K562 (cell line): ENCODE measurements at regions not wholly inside any gene's neighbourhood (a gene's known extent, or its start where the extent isn't known, plus 50 kb on each side); places are given as distances from the start of the nearest gene placed in this dataset.

Experiments used
- ATAC-seq: fragments of 200-7000 bp; cut with Tn5 transposase; 3 replicates; pipeline ENCODE4 v1.9.1; 2020; ENCODE audit warnings: moderate library complexity
- BruUV-seq: library from RNA; stranded (reverse); fragments of 400-500 nt; replicated peaks from 2 replicates; lab custom pipeline; 2021; lab: Mats Ljungman, UMichigan
- CTCF ChIA-PET: fragments of 300-600 bp; formaldehyde crosslinking; extraction: SDS; loops from one replicate; lab custom pipeline; 2021; ENCODE audit warnings: low intra/inter-chr PET ratio; lab: Yijun Ruan, JAX
- POLR2A ChIA-PET: fragments of 300-600, 350-650 bp; sonication (Branson Sonifier 250); formaldehyde crosslinking; extraction: SDS; loops from one replicate; lab custom pipeline; 2021; ENCODE audit warnings: antibody characterized with exemption, inconsistent platforms; lab: Yijun Ruan, JAX
- DNase-seq, 4 experiments: peaks; one replicate each; pipeline versions ENCODE4 v3.0.0 to v3.0.0-alpha.2; 2011 to 2018; ENCODE audit warnings: low spot score in 3 of 4, mixed read lengths in 3 of 4; ENCODE audit errors: extremely low read depth in 1 of 4
- FAIRE-seq: peaks from 2 replicates; lab custom pipeline; 2011; peaks lifted over from hg19 to GRCh38; lab: Jason Lieb, UNC
- H2AFZ ChIP-seq: 2 replicates; pipeline ENCODE4 v1.6.0; 2011; ENCODE audit warnings: low read depth, low read length, control low read depth, inconsistent platforms
- H3K27ac ChIP-seq: fragments of 200-600 bp; 3 replicates; pipeline ENCODE4 v1.8.0; 2011; ENCODE audit warnings: low read depth, mild to moderate bottlenecking, control low read depth, inconsistent platforms, low read length, moderate library complexity, mixed read lengths; ENCODE audit errors: extremely low read depth
- H3K27me3 ChIP-seq, 2 experiments: fragments of 300-600 bp in 1 of 2; 2 replicates in 1 of 2; 3 replicates in 1 of 2; pipeline versions ENCODE4 v1.6.0 to v1.8.0; 2011; ENCODE audit warnings: inconsistent platforms in 2 of 2, low read length in 2 of 2, mild to moderate bottlenecking in 1 of 2, mixed read lengths in 1 of 2, moderate library complexity in 1 of 2; ENCODE audit not compliant: control insufficient read depth in 2 of 2, insufficient read depth in 2 of 2
- H3K36me3 ChIP-seq: fragments of 300-600 bp; 3 replicates; pipeline ENCODE4 v1.8.0; 2011; ENCODE audit warnings: mild to moderate bottlenecking, low read length, inconsistent platforms; ENCODE audit not compliant: control insufficient read depth, insufficient read depth
- H3K4me1 ChIP-seq, 2 experiments: fragments of 200-600 bp in 1 of 2; replicated peaks in 1 of 2; 2 replicates in 1 of 2; 3 replicates in 1 of 2; pipeline versions ENCODE4 v1.5.1 to v1.8.0; 2011; ENCODE audit warnings: inconsistent platforms in 2 of 2, low read length in 2 of 2, mild to moderate bottlenecking in 1 of 2, mixed read lengths in 1 of 2, moderate library complexity in 1 of 2; ENCODE audit not compliant: control insufficient read depth in 2 of 2, insufficient read depth in 2 of 2
- H3K4me2 ChIP-seq: 2 replicates; pipeline ENCODE4 v1.6.1; 2011; ENCODE audit warnings: low read length, control low read depth, inconsistent platforms, mixed read lengths; ENCODE audit not compliant: insufficient read depth
- H3K4me3 ChIP-seq: fragments of 200-600 bp; sonication (generic), shearing (Covaris generic); 2 replicates; pipeline ENCODE4 v1.5.1; 2016; ENCODE audit warnings: control low read depth, inconsistent platforms
- H3K79me2 ChIP-seq: fragments of 200-600 bp; 3 replicates; pipeline ENCODE4 v1.8.0; 2011; ENCODE audit warnings: low read length, inconsistent platforms; ENCODE audit not compliant: control insufficient read depth, insufficient read depth
- H3K9ac ChIP-seq, 2 experiments: 2 replicates each; pipeline versions ENCODE4 v1.6.0 to v1.6.1; 2011; ENCODE audit warnings: low read depth in 2 of 2, low read length in 2 of 2, control low read depth in 1 of 2, inconsistent platforms in 1 of 2, mild to moderate bottlenecking in 1 of 2, mixed read lengths in 1 of 2; ENCODE audit not compliant: insufficient read depth in 1 of 2
- H3K9me1 ChIP-seq: one replicate; pipeline ENCODE4 v1.6.0; 2011; ENCODE audit warnings: inconsistent platforms, mild to moderate bottlenecking, low read length, moderate library complexity; ENCODE audit not compliant: control insufficient read depth, insufficient read depth
- H3K9me3 ChIP-seq: replicated peaks from 2 replicates; pipeline ENCODE4 v1.5.1; 2011; ENCODE audit warnings: low read depth, low read length, inconsistent platforms; ENCODE audit not compliant: control insufficient read depth, insufficient read depth
- H4K20me1 ChIP-seq: replicated peaks from 2 replicates; pipeline ENCODE4 v1.6.1; 2011; ENCODE audit warnings: low read length, inconsistent platforms, mixed read lengths; ENCODE audit not compliant: control insufficient read depth, insufficient read depth
- CC2D1A ChIP-seq: fragments of 450-650 bp; IDR thresholded peaks from 2 replicates; pipeline ENCODE4 v1.6.1; 2017; ENCODE audit warnings: mild to moderate bottlenecking
- HDGF ChIP-seq: fragments of 450-650 bp; IDR thresholded peaks from 2 replicates; pipeline ENCODE4 v1.6.1; 2016
- RAD51 ChIP-seq: fragments of 450-650 bp; IDR thresholded peaks from 2 replicates; pipeline ENCODE4 v1.7.1; 2016; ENCODE audit warnings: low read depth, mild to moderate bottlenecking, borderline replicate concordance
- RB1 ChIP-seq: fragments of 450-650 bp; IDR thresholded peaks from 2 replicates; pipeline ENCODE4 v1.6.1; 2017; ENCODE audit warnings: low read depth, mild to moderate bottlenecking
- RBM15 ChIP-seq: fragments of 200-400 bp; formaldehyde crosslinking; IDR thresholded peaks from 2 replicates; pipeline ENCODE4 v1.6.1; 2018; ENCODE audit warnings: mild to moderate bottlenecking, low read length, moderate library complexity; ENCODE audit not compliant: insufficient read depth
- SRSF9 ChIP-seq: fragments of 200-400 bp; formaldehyde crosslinking; IDR thresholded peaks from 2 replicates; pipeline ENCODE4 v1.6.1; 2017; ENCODE audit warnings: low read depth, low read length, borderline replicate concordance
- TAF1 ChIP-seq: IDR thresholded peaks from 2 replicates; pipeline ENCODE4 v1.6.1; 2011; ENCODE audit warnings: mild to moderate bottlenecking, low read length, moderate library complexity; ENCODE audit not compliant: insufficient read depth, control insufficient read depth, severe bottlenecking; ENCODE audit errors: extremely low read depth
- ZBTB26 ChIP-seq: fragments of 450-650 bp; formaldehyde crosslinking; IDR thresholded peaks from 2 replicates; pipeline ENCODE4 v1.4.0; 2022; ENCODE audit warnings: missing genetic modification characterization
- ZNF3 ChIP-seq: fragments of 250-450 bp; sonication (Bioruptor Pico); IDR thresholded peaks from 2 replicates; pipeline ENCODE4 v1.5.0; 2021; ENCODE audit warnings: mild to moderate bottlenecking, moderate library complexity
- ZNF639 ChIP-seq, 2 experiments: fragments of 200-800 bp in 1 of 2; sonication (Bioruptor generic) in 1 of 2; sonication (generic) in 1 of 2; formaldehyde crosslinking in 1 of 2; IDR thresholded peaks in 1 of 2; conservative IDR thresholded peaks in 1 of 2; 2 replicates each; pipeline versions ENCODE4 v1.5.0 to v1.6.1; 2016 to 2020; ENCODE audit warnings: missing compliant biosample characterization in 1 of 2, missing genetic modification characterization in 1 of 2, missing genetic modification reagents in 1 of 2
- ZNF644 ChIP-seq: fragments of 200-800 bp; sonication (Bioruptor generic); IDR thresholded peaks from 2 replicates; pipeline ENCODE4 v1.6.1; 2016; ENCODE audit warnings: low read depth, missing genetic modification characterization, missing compliant biosample characterization
- ZNF668 ChIP-seq: fragments of 250-450 bp; sonication (Bioruptor Pico); IDR thresholded peaks from 2 replicates; pipeline ENCODE4 v1.8.0; 2022; ENCODE audit warnings: mild to moderate bottlenecking, inconsistent platforms
- ZNF778 ChIP-seq: fragments of 450-650 bp; formaldehyde crosslinking; IDR thresholded peaks from 2 replicates; pipeline ENCODE4 v1.4.0; 2020; ENCODE audit warnings: mild to moderate bottlenecking, moderate library complexity
- in situ Hi-C: fragments of 300-500 bp; cut with MboI; formaldehyde crosslinking; loops from 4 replicates; pipeline ENCODE4 v1.15.0; 2018; ENCODE audit warnings: inconsistent platforms, mixed read lengths
- intact Hi-C: fragments of 100-400 bp; cut with micrococcal nuclease; formaldehyde crosslinking; loops from 2 replicates; pipeline ENCODE4 v1.14.2; 2022

- no peak for FAIRE-seq
- no peak for ATAC-seq
- H3K4me1 ChIP-seq = no peaks in the 10 kb centered on the region
- no peaks in the 10 kb centered on the region for H3K27me3 ChIP-seq
- H3K9me1 ChIP-seq = no peaks in the 10 kb centered on the region
- BruUV-seq = no TSS peak
- no peak overlapping the region for H3K27ac ChIP-seq
- TF ChIP-seq RBM15 = no peak
- TF ChIP-seq RAD51 = no peak
- no peak for TF ChIP-seq CC2D1A
- TF ChIP-seq ZNF639 (CRISPR knock-in tag; conservative IDR thresholded peaks at IDR 0.05 in 1 of 2, IDR thresholded peaks at IDR 0.05 in 1 of 2) = no peak
- TF ChIP-seq SRSF9 = no peak
- no peak for TF ChIP-seq ZNF3 (CRISPR knock-in tag)
- no peak for TF ChIP-seq HDGF
- TF ChIP-seq ZNF668 (CRISPR knock-in tag) = no peak
- no peak for TF ChIP-seq TAF1
- no peak for TF ChIP-seq ZNF644 (tag)
- no peak for TF ChIP-seq ZNF778 (CRISPR knock-in tag)
- no peak for TF ChIP-seq ZBTB26
- TF ChIP-seq RB1 = no peak
- CTCF ChIA-PET = no interaction called here
- intact Hi-C loops (no loop called here), in situ Hi-C loops (no loop called here)
- H3K9ac ChIP-seq = no peak overlapping the region
- no peak for DNase-seq
- POLR2A ChIA-PET = no interaction called here
- no peak overlapping the region for H3K4me3 ChIP-seq
- no peaks in the 10 kb centered on the region for H3K9me3 ChIP-seq
- H3K36me3 ChIP-seq = no peaks in the 10 kb centered on the region
- H3K79me2 ChIP-seq = no peaks in the 10 kb centered on the region
- no peak overlapping the region for H3K4me2 ChIP-seq
- no peaks in the 10 kb centered on the region for H4K20me1 ChIP-seq
- no peak overlapping the region for H2AFZ ChIP-seq
Measured at GRCh38 chr7:81081616-81082015, 162.8 kb upstream of the SEMA3C start.
